ENCODE measurements at regions not wholly inside any gene's neighbourhood (a gene's known extent, or its start where the extent isn't known, plus 50 kb on each side); places are given as distances from the start of the nearest gene placed in this dataset.

DNA sequence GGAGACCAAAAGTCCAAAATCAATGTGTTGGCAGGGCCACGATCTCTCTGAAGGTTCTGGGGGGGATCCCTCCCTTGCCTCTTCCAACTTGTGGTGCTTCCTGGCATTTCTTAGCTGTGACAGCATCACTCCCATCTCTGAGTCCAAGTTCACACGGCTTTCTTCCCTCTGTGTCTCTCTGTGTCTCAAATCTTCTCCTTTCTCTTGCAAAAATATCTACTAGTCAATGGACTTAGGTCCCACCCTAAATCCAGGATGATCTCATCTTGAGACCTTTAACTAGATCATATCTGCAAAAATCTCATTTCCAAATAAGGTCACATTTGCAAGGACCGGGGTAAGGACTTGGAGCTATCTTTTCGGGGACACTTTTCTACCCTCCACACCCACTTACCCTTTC lies 186.1 kb downstream of the HSD17B3 start:
- no peak for DNase-seq (ENCODE audit: low spot score)
- Histone ChIP-seq H3K4me1 (ENCODE audit: insufficient read depth) (no peaks in the 10 kb centered on the region), H2AFZ (peak overlapping the region; percentile 59; the same call in 1 of the 2 replicates), H3K79me2 (replicated peaks; ENCODE audit: insufficient read depth) (no peaks in the 10 kb centered on the region), H3F3A (replicated peaks; ENCODE audit: low read depth) (no peaks in the 10 kb centered on the region), H3K4me3 (no peak overlapping the region), H3K4me2 (no peak overlapping the region), H3K36me3 (ENCODE audit: insufficient read depth) (peaks cover 7% of the 10 kb centered on the region; the same call in 1 of the 2 replicates), H3K27me3 (ENCODE audit: insufficient read depth) (no peaks in the 10 kb centered on the region), H3K27ac (ENCODE audit: low read depth) (no peak overlapping the region), H3K9me2 (ENCODE audit: insufficient read depth) (no peaks in the 10 kb centered on the region; the same call in none of the 2 replicates), H4K20me1 (replicated peaks; ENCODE audit: insufficient read depth) (no peaks in the 10 kb centered on the region)
- ATAC-seq, result no peak
- no peak overlapping the region for H3K27ac Mint-ChIP-seq
- TF ChIP-seq ETS1 (IDR thresholded peaks at IDR 0.05) (no peak), ZNF331 (CRISPR knock-in tag; IDR thresholded peaks at IDR 0.05; ENCODE audit: low read depth) (no peak), STAT1 (IDR thresholded peaks at IDR 0.05; ENCODE audit: unreplicated experiment) (no peak), JUNB (IDR thresholded peaks at IDR 0.05; ENCODE audit: unreplicated experiment) (no peak), EZH2phosphoT487 (IDR thresholded peaks at IDR 0.05; ENCODE audit: unreplicated experiment) (no peak), CREB1 (CRISPR knock-in tag; IDR thresholded peaks at IDR 0.05; ENCODE audit: low read depth) (no peak), NANOG (IDR thresholded peaks at IDR 0.05; ENCODE audit: borderline replicate concordance) (no peak), REST (IDR thresholded peaks at IDR 0.05; ENCODE audit: unreplicated experiment) (no peak), ZNF114 (CRISPR knock-in tag; IDR thresholded peaks at IDR 0.05) (no peak), EZH2 (IDR thresholded peaks at IDR 0.05; ENCODE audit: low read depth, unreplicated experiment) (no peak), POLR2AphosphoS5 (IDR thresholded peaks at IDR 0.05; ENCODE audit: low read depth) (no peak)
- TF ChIP-seq, protein P1, sequence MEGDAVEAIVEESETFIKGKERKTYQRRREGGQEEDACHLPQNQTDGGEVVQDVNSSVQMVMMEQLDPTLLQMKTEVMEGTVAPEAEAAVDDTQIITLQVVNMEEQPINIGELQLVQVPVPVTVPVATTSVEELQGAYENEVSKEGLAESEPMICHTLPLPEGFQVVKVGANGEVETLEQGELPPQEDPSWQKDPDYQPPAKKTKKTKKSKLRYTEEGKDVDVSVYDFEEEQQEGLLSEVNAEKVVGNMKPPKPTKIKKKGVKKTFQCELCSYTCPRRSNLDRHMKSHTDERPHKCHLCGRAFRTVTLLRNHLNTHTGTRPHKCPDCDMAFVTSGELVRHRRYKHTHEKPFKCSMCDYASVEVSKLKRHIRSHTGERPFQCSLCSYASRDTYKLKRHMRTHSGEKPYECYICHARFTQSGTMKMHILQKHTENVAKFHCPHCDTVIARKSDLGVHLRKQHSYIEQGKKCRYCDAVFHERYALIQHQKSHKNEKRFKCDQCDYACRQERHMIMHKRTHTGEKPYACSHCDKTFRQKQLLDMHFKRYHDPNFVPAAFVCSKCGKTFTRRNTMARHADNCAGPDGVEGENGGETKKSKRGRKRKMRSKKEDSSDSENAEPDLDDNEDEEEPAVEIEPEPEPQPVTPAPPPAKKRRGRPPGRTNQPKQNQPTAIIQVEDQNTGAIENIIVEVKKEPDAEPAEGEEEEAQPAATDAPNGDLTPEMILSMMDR (conservative IDR thresholded peaks at IDR 0.05; ENCODE audit: low read depth in 2 of 2), result no peak
- TF ChIP-seq, protein P2, sequence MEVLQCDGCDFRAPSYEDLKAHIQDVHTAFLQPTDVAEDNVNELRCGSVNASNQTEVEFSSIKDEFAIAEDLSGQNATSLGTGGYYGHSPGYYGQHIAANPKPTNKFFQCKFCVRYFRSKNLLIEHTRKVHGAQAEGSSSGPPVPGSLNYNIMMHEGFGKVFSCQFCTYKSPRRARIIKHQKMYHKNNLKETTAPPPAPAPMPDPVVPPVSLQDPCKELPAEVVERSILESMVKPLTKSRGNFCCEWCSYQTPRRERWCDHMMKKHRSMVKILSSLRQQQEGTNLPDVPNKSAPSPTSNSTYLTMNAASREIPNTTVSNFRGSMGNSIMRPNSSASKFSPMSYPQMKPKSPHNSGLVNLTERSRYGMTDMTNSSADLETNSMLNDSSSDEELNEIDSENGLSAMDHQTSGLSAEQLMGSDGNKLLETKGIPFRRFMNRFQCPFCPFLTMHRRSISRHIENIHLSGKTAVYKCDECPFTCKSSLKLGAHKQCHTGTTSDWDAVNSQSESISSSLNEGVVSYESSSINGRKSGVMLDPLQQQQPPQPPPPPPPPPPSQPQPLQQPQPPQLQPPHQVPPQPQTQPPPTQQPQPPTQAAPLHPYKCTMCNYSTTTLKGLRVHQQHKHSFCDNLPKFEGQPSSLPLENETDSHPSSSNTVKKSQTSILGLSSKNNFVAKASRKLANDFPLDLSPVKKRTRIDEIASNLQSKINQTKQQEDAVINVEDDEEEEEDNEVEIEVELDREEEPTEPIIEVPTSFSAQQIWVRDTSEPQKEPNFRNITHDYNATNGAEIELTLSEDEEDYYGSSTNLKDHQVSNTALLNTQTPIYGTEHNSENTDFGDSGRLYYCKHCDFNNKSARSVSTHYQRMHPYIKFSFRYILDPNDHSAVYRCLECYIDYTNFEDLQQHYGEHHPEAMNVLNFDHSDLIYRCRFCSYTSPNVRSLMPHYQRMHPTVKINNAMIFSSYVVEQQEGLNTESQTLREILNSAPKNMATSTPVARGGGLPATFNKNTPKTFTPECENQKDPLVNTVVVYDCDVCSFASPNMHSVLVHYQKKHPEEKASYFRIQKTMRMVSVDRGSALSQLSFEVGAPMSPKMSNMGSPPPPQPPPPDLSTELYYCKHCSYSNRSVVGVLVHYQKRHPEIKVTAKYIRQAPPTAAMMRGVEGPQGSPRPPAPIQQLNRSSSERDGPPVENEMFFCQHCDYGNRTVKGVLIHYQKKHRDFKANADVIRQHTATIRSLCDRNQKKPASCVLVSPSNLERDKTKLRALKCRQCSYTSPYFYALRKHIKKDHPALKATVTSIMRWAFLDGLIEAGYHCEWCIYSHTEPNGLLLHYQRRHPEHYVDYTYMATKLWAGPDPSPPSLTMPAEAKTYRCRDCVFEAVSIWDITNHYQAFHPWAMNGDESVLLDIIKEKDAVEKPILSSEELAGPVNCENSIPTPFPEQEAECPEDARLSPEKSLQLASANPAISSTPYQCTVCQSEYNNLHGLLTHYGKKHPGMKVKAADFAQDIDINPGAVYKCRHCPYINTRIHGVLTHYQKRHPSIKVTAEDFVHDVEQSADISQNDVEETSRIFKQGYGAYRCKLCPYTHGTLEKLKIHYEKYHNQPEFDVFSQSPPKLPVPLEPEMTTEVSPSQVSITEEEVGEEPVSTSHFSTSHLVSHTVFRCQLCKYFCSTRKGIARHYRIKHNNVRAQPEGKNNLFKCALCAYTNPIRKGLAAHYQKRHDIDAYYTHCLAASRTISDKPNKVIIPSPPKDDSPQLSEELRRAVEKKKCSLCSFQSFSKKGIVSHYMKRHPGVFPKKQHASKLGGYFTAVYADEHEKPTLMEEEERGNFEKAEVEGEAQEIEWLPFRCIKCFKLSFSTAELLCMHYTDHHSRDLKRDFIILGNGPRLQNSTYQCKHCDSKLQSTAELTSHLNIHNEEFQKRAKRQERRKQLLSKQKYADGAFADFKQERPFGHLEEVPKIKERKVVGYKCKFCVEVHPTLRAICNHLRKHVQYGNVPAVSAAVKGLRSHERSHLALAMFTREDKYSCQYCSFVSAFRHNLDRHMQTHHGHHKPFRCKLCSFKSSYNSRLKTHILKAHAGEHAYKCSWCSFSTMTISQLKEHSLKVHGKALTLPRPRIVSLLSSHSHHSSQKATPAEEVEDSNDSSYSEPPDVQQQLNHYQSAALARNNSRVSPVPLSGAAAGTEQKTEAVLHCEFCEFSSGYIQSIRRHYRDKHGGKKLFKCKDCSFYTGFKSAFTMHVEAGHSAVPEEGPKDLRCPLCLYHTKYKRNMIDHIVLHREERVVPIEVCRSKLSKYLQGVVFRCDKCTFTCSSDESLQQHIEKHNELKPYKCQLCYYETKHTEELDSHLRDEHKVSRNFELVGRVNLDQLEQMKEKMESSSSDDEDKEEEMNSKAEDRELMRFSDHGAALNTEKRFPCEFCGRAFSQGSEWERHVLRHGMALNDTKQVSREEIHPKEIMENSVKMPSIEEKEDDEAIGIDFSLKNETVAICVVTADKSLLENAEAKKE (CRISPR knock-in tag; IDR thresholded peaks at IDR 0.05), result no peak
- H3K27me3 Mint-ChIP-seq (ENCODE audit: insufficient read depth, low read depth, poor library complexity), result peaks cover 5% of the 10 kb centered on the region
- peaks cover 29% of the 10 kb centered on the region for H3K9me3 Mint-ChIP-seq
- H3K36me3 Mint-ChIP-seq (ENCODE audit: low read depth), result peaks cover 16% of the 10 kb centered on the region; the same call in 2 of the 3 replicates
- no peak overlapping the region for H3K4me3 Mint-ChIP-seq
- peaks cover 3% of the 10 kb centered on the region; the same call in 2 of the 3 replicates for H3K4me1 Mint-ChIP-seq
